Neuronal stem cell (in vitro differentiated cells): ENCODE measurements at regions not wholly inside any gene's neighbourhood (a gene's known extent, or its start where the extent isn't known, plus 50 kb on each side); places are given as distances from the start of the nearest gene placed in this dataset.

ENCODE experiments used
- DNase-seq: peaks from one replicate; pipeline ENCODE4 v3.0.0-alpha.2; 2013; ENCODE audit warnings: low spot score
- H2AFZ ChIP-seq: one replicate; pipeline ENCODE4 v1.6.1; 2013; ENCODE audit warnings: mild to moderate bottlenecking, low read length, inconsistent platforms
- H2AK5ac ChIP-seq: 2 replicates; pipeline ENCODE4 v1.6.1; 2013; ENCODE audit warnings: low read depth, mild to moderate bottlenecking, inconsistent platforms, low read length, moderate library complexity, mixed read lengths
- H2BK120ac ChIP-seq: 2 replicates; pipeline ENCODE4 v1.6.1; 2013; ENCODE audit warnings: low read depth, mild to moderate bottlenecking, inconsistent platforms, low read length, moderate library complexity, mixed read lengths
- H2BK12ac ChIP-seq: one replicate; pipeline ENCODE4 v1.6.1; 2013; ENCODE audit warnings: low read length, inconsistent platforms
- H2BK15ac ChIP-seq: 2 replicates; pipeline ENCODE4 v1.6.1; 2013; ENCODE audit warnings: mild to moderate bottlenecking, low read length, inconsistent platforms, mixed read lengths
- H2BK5ac ChIP-seq: one replicate; pipeline ENCODE4 v1.6.1; 2013; ENCODE audit warnings: inconsistent platforms, mild to moderate bottlenecking, low read length, moderate library complexity
- H3K14ac ChIP-seq: one replicate; pipeline ENCODE4 v1.6.1; 2013; ENCODE audit warnings: low read length, inconsistent platforms
- H3K18ac ChIP-seq: 2 replicates; pipeline ENCODE4 v1.6.1; 2013; ENCODE audit warnings: low read length, inconsistent platforms
- H3K23ac ChIP-seq: 2 replicates; pipeline ENCODE4 v1.6.1; 2013; ENCODE audit warnings: low read depth, mild to moderate bottlenecking, mixed read lengths, low read length, inconsistent platforms; ENCODE audit not compliant: poor library complexity
- H3K27ac ChIP-seq: replicated peaks from 3 replicates; pipeline ENCODE4 v1.5.1; 2013; ENCODE audit warnings: low read length, inconsistent platforms
- H3K27me3 ChIP-seq, 3 experiments: 2 replicates each; pipeline ENCODE4 v1.6.1; 2013; ENCODE audit warnings: low read length in 3 of 3, mild to moderate bottlenecking in 2 of 3, inconsistent platforms in 1 of 3, low read depth in 1 of 3, mixed read lengths in 1 of 3, moderate library complexity in 1 of 3; ENCODE audit not compliant: control insufficient read depth in 3 of 3, insufficient read depth in 3 of 3
- H3K36me3 ChIP-seq, 2 donors: replicated peaks in 1 of 2; 2 replicates each; pipeline ENCODE4 v1.6.1; 2013; ENCODE audit warnings: low read length in 2 of 2; ENCODE audit not compliant: control insufficient read depth in 2 of 2, insufficient read depth in 2 of 2
- H3K4ac ChIP-seq: 2 replicates; pipeline ENCODE4 v1.6.1; 2013; ENCODE audit warnings: inconsistent platforms, mild to moderate bottlenecking, low read length, moderate library complexity
- H3K4me1 ChIP-seq, 2 donors: 1 replicate in 1 of 2; 2 replicates in 1 of 2; pipeline ENCODE4 v1.6.1; 2013; ENCODE audit warnings: low read length in 2 of 2, low read depth in 1 of 2; ENCODE audit not compliant: control insufficient read depth in 2 of 2, insufficient read depth in 1 of 2
- H3K4me2 ChIP-seq: one replicate; pipeline ENCODE4 v1.6.1; 2013; ENCODE audit warnings: mild to moderate bottlenecking, low read length, inconsistent platforms; ENCODE audit not compliant: insufficient read depth, poor library complexity, severe bottlenecking
- H3K4me3 ChIP-seq, 2 donors: 2 replicates each; pipeline ENCODE4 v1.5.1; 2013; ENCODE audit warnings: low read length in 2 of 2, mild to moderate bottlenecking in 2 of 2, inconsistent platforms in 1 of 2, moderate library complexity in 1 of 2
- H3K79me1 ChIP-seq: one replicate; pipeline ENCODE4 v1.6.1; 2013; ENCODE audit warnings: low read depth, mild to moderate bottlenecking, inconsistent platforms, low read length, moderate library complexity
- H3K9ac ChIP-seq: one replicate; pipeline ENCODE4 v1.6.1; 2013; ENCODE audit warnings: mild to moderate bottlenecking, low read depth, low read length, inconsistent platforms; ENCODE audit not compliant: poor library complexity
- H3K9me3 ChIP-seq, 2 donors: replicated peaks in 1 of 2; 2 replicates each; pipeline versions ENCODE3 to v1.6.1; 2013; ENCODE audit warnings: low read length in 2 of 2, mild to moderate bottlenecking in 2 of 2, inconsistent platforms in 1 of 2, low read depth in 1 of 2, mixed read lengths in 1 of 2, moderate library complexity in 1 of 2; ENCODE audit not compliant: control insufficient read depth in 2 of 2, insufficient read depth in 1 of 2
- H4K8ac ChIP-seq: one replicate; pipeline ENCODE4 v1.6.1; 2013; ENCODE audit warnings: low read depth, mild to moderate bottlenecking, inconsistent platforms, low read length, moderate library complexity
- H4K91ac ChIP-seq: one replicate; pipeline ENCODE4 v1.6.1; 2013; ENCODE audit warnings: low read length, low read depth, mild to moderate bottlenecking, inconsistent platforms; ENCODE audit not compliant: poor library complexity
- WGBS, 2 donors: extraction: QIAGEN DNeasy Blood & Tissue Kit; methylation state at CpG; one replicate each; pipeline ENCODE4 v1.1.7; 2013; ENCODE audit warnings: missing lambda C conversion rate in 2 of 2, mixed read lengths in 1 of 2; ENCODE audit not compliant: insufficient read length in 2 of 2, insufficient replicate concordance in 1 of 2; ENCODE audit errors: extremely low coverage in 2 of 2; 5-methylcytosine and 5-hydroxymethylcytosine counted together

GRCh38 chr9:129259375-129259774, 81.3 kb upstream of the IER5L start:
- no peaks in the 10 kb centered on the region for H3K36me3 ChIP-seq
- no peak overlapping the region for H2AK5ac ChIP-seq
- DNase-seq = no peak
- no peak overlapping the region for H4K8ac ChIP-seq
- H3K14ac ChIP-seq = no peak overlapping the region
- H3K9ac ChIP-seq = no peak overlapping the region
- no peak overlapping the region for H3K4me3 ChIP-seq
- H3K27me3 ChIP-seq = peaks cover 0 to 8% (median 6%) of the 10 kb centered on the region in 3 experiments
- no CpG with 5 or more reads among the region's 7 CpGs for WGBS, 2 donors
- H4K91ac ChIP-seq = no peak overlapping the region
- H2BK15ac ChIP-seq = no peak overlapping the region
- no peak overlapping the region for H3K4ac ChIP-seq
- no peaks in the 10 kb centered on the region for H3K79me1 ChIP-seq
- H3K18ac ChIP-seq = no peak overlapping the region
- H3K4me2 ChIP-seq = no peak overlapping the region
- no peak overlapping the region for H2BK5ac ChIP-seq
- peaks cover 0 to 11% of the 10 kb centered on the region in 2 donors for H3K4me1 ChIP-seq
- no peak overlapping the region for H3K23ac ChIP-seq
- H2AFZ ChIP-seq = peak overlapping the region; percentile 64
- H3K9me3 ChIP-seq = peaks cover 0 to 10% of the 10 kb centered on the region in 2 donors
- no peak overlapping the region for H2BK12ac ChIP-seq
- H2BK120ac ChIP-seq = no peak overlapping the region
- no peak overlapping the region for H3K27ac ChIP-seq

- Histone ChIP-seq H3K4me1 (peaks cover 5 to 11% of the 10 kb centered on the region in 2 donors), H2BK120ac (no peak overlapping the region), H3K9ac (no peak overlapping the region), H4K8ac (no peak overlapping the region), H3K4me2 (peak overlapping the region; percentile 13), H2BK15ac (no peak overlapping the region), H3K36me3 (no peaks in the 10 kb centered on the region), H2AFZ (peak overlapping the region; percentile 64), H3K18ac (peak overlapping the region; percentile 22), H3K9me3 (peaks cover 0 to 10% of the 10 kb centered on the region in 2 donors), H2AK5ac (no peak overlapping the region), H3K4ac (no peak overlapping the region), H2BK12ac (no peak overlapping the region), H2BK5ac (no peak overlapping the region), H3K23ac (no peak overlapping the region), H3K27ac (no peak overlapping the region), H4K91ac (no peak overlapping the region), H3K79me1 (no peaks in the 10 kb centered on the region), H3K4me3 (no peak overlapping the region), H3K14ac (no peak overlapping the region), H3K27me3 (peaks cover 0 to 8% (median 6%) of the 10 kb centered on the region in 3 experiments)
- DNase-seq = no peak
- no CpG with 5 or more reads among the region's 18 CpGs for WGBS, 2 donors
Measured at GRCh38 chr9:129258823-129259301, 80.8 kb upstream of the IER5L start.

GRCh38 chr9:129258124-129258822, 80.2 kb upstream of the IER5L start:
- Histone ChIP-seq H3K27me3 (peaks cover 0 to 8% (median 6%) of the 10 kb centered on the region in 3 experiments), H2AFZ (peak overlapping the region; percentile 64), H3K14ac (no peak overlapping the region), H3K4me2 (peak overlapping the region; percentile 45), H2BK12ac (no peak overlapping the region), H3K79me1 (no peaks in the 10 kb centered on the region), H3K4ac (no peak overlapping the region), H3K4me1 (peaks cover 10 to 16% of the 10 kb centered on the region in 2 donors), H3K4me3 (no peak overlapping the region), H3K9me3 (peaks cover 0 to 10% of the 10 kb centered on the region in 2 donors), H3K36me3 (no peaks in the 10 kb centered on the region), H3K27ac (no peak overlapping the region), H2BK15ac (no peak overlapping the region), H3K18ac (peak overlapping the region; percentile 29), H3K23ac (no peak overlapping the region), H4K91ac (no peak overlapping the region), H3K9ac (no peak overlapping the region), H4K8ac (no peak overlapping the region), H2AK5ac (no peak overlapping the region), H2BK5ac (no peak overlapping the region), H2BK120ac (no peak overlapping the region)
- DNase-seq = peak; percentile 94
- no CpG with 5 or more reads among the region's 62 CpGs for WGBS, 2 donors

- H2AK5ac ChIP-seq = no peak overlapping the region
- no peak overlapping the region for H2BK120ac ChIP-seq
- H3K4me3 ChIP-seq = no peak overlapping the region
- peaks cover 0 to 10% of the 10 kb centered on the region in 2 donors for H3K9me3 ChIP-seq
- peaks cover 0 to 8% (median 6%) of the 10 kb centered on the region in 3 experiments for H3K27me3 ChIP-seq
- H2BK12ac ChIP-seq = no peak overlapping the region
- H3K4me1 ChIP-seq = peaks cover 16 to 22% of the 10 kb centered on the region in 2 donors
- H3K36me3 ChIP-seq = no peaks in the 10 kb centered on the region
- no peaks in the 10 kb centered on the region for H3K79me1 ChIP-seq
- no peak overlapping the region for H2AFZ ChIP-seq
- no peak overlapping the region for H3K23ac ChIP-seq
- H3K4ac ChIP-seq = no peak overlapping the region
- H2BK5ac ChIP-seq = no peak overlapping the region
- H3K18ac ChIP-seq = no peak overlapping the region
- no peak overlapping the region for H3K14ac ChIP-seq
- no peak overlapping the region for H3K27ac ChIP-seq
- no peak overlapping the region for H3K9ac ChIP-seq
- WGBS, 2 donors = no CpG with 5 or more reads among the region's 13 CpGs
- no peak overlapping the region for H4K8ac ChIP-seq
- no peak overlapping the region for H4K91ac ChIP-seq
- H3K4me2 ChIP-seq = no peak overlapping the region
- H2BK15ac ChIP-seq = no peak overlapping the region
- DNase-seq = no peak
Measured at GRCh38 chr9:129256959-129257713, 79.1 kb upstream of the IER5L start.
